GM21529 (cell line): ENCODE measurements at regions not wholly inside any gene's neighbourhood (a gene's known extent, or its start where the extent isn't known, plus 50 kb on each side); places are given as distances from the start of the nearest gene placed in this dataset.
"Not testable (repeated sequence)": the region's sequence is repeated elsewhere in the genome, so short reads cannot be mapped to it uniquely, and the experiment has no call there.

Source experiments
- ATAC-seq: cut with Tn5 transposase; IDR thresholded peaks from one replicate; pipeline ENCODE4 v1.9.1; 2021; ENCODE audit not compliant: unreplicated experiment

- ATAC-seq, result no peak
Measured at GRCh38 chr1:166304131-166304530, 137.3 kb upstream of the FAM78B start.

GRCh38 chr1:166305371-166305770, 138.6 kb upstream of the FAM78B start:
- no peak for ATAC-seq

GRCh38 chr1:166307261-166308188, 140.7 kb upstream of the FAM78B start:
- ATAC-seq, result no peak

- ATAC-seq, result not testable (repeated sequence)
Measured at GRCh38 chr1:166316306-166316705, 149.5 kb upstream of the FAM78B start.

GRCh38 chr1:166322470-166322869, 155.7 kb upstream of the FAM78B start:
- no peak for ATAC-seq

DNA sequence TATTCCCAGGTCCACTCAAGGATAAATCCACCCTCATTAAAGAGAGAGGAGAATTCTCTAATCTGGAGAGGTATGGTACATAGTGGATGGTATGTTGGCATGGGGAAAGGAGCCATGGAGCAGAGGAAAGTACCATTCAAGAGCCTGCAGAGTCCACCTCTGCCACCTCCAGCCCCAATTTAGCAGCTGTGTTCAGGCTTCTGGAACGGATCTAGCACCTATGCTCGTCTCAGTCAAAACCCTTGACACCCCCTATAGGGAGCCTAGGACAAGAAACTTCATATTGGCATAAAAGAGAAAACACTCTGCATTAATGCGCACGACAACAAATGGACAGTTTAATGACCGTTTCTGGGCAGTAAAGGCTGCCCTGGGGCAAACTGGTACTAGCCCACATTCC, 161.1 kb upstream of the FAM78B start:
- ATAC-seq, result no peak

GRCh38 chr1:166328956-166329355, 162.2 kb upstream of the FAM78B start:
- ATAC-seq, result no peak

GRCh38 chr1:166330096-166330495, 163.3 kb upstream of the FAM78B start:
- no peak for ATAC-seq

DNA sequence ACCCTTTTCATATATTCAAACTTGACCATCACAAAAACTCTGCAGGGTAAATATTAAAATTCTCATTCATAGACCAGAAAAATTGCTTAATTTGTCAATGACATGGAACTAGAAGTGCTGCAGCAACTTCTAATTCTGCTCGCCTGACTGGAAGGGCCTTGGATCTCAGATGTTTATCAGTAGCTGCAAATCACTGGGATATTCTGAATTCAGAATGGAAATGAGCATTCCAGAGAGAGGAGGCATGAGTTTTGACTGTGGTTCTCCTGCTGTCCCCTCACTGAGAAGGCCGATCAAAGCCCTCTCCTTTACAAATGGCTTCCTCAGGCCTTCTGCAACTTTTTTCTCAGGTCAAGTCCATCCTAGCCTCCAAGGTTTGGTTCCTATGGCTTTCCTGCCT, 171.3 kb upstream of the FAM78B start:
- no peak for ATAC-seq

GRCh38 chr1:166340709-166341108, 173.9 kb upstream of the FAM78B start:
- ATAC-seq, result no peak

DNA sequence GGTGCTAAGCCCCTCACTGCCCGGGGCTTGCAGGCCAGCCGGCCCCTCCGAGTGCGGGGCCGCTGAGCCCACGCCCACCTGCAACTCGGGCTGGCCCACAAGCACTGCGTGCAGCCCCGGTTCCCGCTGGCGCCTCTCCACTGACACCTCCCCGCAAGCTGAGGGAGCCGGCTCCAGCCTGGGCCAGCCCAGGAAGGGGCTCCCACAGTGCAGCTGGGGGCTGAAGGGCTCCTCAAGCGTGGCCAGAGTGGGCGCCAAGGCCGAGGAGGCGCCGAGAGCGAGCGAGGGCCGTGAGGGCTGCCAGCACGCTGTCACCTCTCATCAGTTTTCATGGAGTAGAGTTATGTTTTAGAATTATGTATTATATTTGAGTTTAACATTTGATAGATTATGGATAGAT, 176.5 kb upstream of the FAM78B start:
- ATAC-seq, result no peak

- no peak for ATAC-seq
Measured at GRCh38 chr1:166350490-166350889, 183.7 kb upstream of the FAM78B start.

DNA sequence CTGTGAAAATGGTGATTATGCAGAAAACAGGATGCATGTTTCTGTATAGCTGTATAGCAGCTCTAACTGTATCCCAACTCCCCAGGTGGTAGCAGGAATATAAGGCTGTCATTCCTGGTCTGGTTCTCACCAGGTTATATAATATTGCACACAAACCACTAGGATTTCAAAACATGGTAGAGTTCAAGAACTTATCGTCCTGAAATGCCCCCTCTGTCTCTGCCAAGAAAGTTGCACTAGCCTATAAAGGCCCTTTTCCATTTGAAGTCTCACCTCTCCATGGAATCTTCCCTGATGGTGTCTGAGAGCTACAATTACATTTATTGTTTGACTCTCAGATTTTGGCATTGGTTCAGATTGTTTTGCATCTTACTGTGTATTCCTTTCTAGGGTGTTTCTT, 184.9 kb upstream of the FAM78B start:
- no peak for ATAC-seq

DNA sequence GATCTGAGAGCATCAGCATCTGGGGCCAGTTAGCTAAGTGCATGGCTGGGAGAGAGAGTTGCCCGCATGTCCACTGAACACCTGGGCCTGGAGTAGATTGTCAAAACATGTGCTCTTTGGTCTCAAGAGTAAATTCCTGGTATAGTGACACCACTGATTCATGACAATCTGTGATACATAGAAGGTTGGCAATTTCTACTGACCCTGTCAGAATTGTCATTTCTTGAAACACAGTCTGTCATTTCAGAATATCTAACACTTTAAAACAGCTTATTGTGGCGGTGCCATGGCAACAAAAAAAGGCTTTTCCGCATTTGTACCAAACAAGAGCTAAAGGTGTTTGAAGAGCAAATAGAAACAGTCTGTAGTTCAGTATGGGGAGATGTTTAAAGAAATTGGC, 186.4 kb upstream of the FAM78B start:
- no peak for ATAC-seq

GRCh38 chr1:166354406-166354805, 187.6 kb upstream of the FAM78B start:
- ATAC-seq, result no peak

DNA sequence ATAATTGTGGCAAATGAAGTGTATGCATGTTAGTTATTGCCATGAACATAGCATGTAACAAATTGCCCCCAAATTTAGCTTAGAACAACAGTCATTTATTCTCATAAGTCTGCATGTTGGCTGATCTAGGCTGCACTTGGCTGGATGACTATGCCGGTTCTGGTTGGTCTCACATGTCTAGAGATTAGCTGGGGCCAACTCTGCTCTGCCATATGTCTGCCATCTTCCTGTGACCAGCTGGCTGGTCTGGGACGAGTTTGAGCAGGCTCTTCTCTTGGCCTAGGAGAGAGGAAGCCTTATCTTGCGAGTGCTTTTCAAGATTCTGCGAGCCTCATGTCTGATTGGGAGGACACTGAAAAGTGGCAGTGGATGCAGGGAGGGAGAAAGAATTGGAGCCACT, 198.3 kb upstream of the FAM78B start:
- no peak for ATAC-seq

DNA sequence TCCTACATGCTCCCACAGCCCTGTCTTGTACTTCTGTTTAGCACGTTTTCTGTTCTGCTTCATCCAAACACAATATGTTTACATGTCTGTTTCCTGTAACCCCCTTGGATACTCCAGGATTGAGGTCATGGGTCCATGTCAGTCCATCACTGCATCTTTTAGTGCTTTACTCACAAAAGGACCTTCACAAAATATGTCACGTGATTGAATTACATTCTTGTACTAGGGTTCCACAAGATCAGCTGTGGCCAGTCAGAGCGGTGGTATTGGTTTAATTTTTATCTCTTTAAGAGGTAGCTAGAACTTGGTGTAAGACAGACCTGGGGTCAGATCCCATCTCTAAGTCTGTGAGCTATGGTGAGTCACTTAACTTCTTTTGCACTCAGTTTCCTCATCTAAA, 201.2 kb upstream of the FAM78B start:
- no peak for ATAC-seq

DNA sequence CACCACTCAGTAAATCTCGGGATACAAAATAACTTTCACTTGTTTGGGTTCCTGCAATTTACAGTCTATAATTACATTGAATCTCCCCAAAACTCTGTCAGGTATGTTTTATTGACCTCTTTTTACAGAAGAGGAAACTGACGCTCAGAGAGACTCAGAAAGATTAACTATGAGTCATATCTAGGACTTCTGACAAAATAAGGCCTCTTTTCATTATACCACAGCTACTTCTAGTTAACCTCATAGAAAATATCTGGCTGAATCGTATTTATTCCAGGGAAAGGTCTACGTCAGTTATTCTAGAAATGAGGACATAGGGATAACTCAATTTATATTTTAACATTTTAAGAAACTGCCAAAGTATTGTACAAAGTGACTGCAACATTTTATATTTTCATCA, 211.1 kb upstream of the FAM78B start:
- ATAC-seq, result no peak

GRCh38 chr1:166378805-166379204, 212.0 kb upstream of the FAM78B start:
- ATAC-seq, result no peak

- no peak for ATAC-seq
Measured at GRCh38 chr1:166379447-166379846, 212.6 kb upstream of the FAM78B start.

- ATAC-seq, result no peak
Measured at GRCh38 chr1:166383137-166383536, 216.3 kb upstream of the FAM78B start.

GRCh38 chr1:166383635-166384346, 217.0 kb upstream of the FAM78B start:
- ATAC-seq, result no peak
